ENCODE measurements at regions not wholly inside any gene's neighbourhood (a gene's known extent, or its start where the extent isn't known, plus 50 kb on each side); places are given as distances from the start of the nearest gene placed in this dataset.

DNA sequence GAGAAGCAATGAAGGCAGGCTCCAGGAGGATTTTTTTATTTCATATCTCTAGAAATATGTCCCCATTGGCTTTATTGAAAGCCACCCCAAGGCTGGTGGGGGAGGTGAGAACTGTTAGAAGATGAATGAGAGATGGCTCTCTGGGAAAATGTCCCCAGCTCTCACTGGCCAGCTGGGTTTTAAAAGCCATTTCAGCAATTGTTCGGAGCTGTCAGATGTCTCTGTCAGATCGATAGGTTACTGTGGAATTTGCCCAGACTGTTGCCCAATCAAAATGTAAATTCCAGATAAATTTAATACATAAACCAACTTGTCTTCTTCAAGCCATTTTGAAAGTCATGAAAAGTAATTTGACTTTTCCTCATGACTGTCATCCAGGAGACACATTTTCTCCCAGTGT, 67.0 kb upstream of the BRINP1 start:
- TF ChIP-seq, protein P1, sequence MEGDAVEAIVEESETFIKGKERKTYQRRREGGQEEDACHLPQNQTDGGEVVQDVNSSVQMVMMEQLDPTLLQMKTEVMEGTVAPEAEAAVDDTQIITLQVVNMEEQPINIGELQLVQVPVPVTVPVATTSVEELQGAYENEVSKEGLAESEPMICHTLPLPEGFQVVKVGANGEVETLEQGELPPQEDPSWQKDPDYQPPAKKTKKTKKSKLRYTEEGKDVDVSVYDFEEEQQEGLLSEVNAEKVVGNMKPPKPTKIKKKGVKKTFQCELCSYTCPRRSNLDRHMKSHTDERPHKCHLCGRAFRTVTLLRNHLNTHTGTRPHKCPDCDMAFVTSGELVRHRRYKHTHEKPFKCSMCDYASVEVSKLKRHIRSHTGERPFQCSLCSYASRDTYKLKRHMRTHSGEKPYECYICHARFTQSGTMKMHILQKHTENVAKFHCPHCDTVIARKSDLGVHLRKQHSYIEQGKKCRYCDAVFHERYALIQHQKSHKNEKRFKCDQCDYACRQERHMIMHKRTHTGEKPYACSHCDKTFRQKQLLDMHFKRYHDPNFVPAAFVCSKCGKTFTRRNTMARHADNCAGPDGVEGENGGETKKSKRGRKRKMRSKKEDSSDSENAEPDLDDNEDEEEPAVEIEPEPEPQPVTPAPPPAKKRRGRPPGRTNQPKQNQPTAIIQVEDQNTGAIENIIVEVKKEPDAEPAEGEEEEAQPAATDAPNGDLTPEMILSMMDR (tag by site-specific recombination; IDR thresholded peaks at IDR 0.05) = no peak
- TF ChIP-seq REST (tag by site-specific recombination; IDR thresholded peaks at IDR 0.05) = no peak
- TF ChIP-seq ZNF658 (tag by site-specific recombination; IDR thresholded peaks at IDR 0.05) = no peak

All from HEK293 (cell line).